GM18907 (cell line): ENCODE measurements at regions not wholly inside any gene's neighbourhood (a gene's known extent, or its start where the extent isn't known, plus 50 kb on each side); places are given as distances from the start of the nearest gene placed in this dataset.
"Not testable (repeated sequence)": the region's sequence is repeated elsewhere in the genome, so short reads cannot be mapped to it uniquely, and the experiment has no call there.

ENCODE experiments used
- ATAC-seq: cut with Tn5 transposase; IDR thresholded peaks from one replicate; pipeline ENCODE4 v1.9.1; 2021; ENCODE audit warnings: mild to moderate bottlenecking, moderate library complexity; ENCODE audit not compliant: unreplicated experiment

DNA sequence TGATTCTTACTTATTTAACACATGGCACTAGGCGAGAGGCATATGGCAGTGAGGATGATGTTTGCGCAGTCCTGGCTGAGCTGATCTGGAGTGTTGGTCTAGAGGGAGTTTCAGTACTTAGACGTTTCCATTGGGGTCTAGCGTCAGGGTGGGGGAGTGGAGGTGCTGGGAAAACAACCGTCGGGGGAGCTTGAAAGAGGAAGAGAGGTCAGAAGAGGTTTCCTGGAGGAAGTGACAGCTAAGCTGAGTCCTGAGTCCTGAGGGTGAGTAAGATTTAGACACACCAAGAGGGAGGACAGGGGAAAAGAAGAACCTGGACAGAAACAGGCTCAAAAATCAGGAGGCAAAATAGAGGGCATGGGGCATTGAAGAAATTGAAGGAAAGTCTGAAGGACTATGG, 81.4 kb downstream of the ALOX5AP start:
- no peak for ATAC-seq

DNA sequence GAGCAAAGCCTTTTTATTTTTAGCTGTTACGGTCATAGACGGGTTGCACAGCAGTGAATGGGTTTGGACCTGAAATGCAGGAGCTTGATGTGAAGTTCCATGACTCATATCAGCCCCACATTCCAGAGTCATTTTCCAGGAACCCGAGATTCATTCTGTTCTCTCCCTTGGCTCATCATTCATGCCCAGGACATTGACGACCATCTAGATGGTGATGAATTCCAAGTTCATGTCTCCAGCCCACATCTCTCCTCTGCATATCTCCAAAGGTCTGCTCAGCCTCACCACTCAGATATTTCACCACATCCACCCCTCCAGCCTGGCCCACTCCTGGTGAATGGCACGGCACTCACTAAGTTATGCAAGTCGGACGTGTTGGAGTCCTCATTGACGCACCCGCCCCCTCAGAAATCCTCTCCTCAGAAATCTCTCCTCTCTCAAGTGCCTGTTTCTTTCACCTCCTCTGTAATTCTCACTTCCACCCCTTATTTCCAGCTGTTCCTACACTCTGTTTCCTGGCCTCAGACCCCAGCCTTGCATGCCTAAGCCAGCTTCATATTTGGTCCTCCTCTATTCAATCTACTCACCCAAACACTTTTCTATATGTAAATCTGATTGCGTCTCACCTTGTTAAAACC, 83.1 kb downstream of the ALOX5AP start:
- no peak for ATAC-seq

DNA sequence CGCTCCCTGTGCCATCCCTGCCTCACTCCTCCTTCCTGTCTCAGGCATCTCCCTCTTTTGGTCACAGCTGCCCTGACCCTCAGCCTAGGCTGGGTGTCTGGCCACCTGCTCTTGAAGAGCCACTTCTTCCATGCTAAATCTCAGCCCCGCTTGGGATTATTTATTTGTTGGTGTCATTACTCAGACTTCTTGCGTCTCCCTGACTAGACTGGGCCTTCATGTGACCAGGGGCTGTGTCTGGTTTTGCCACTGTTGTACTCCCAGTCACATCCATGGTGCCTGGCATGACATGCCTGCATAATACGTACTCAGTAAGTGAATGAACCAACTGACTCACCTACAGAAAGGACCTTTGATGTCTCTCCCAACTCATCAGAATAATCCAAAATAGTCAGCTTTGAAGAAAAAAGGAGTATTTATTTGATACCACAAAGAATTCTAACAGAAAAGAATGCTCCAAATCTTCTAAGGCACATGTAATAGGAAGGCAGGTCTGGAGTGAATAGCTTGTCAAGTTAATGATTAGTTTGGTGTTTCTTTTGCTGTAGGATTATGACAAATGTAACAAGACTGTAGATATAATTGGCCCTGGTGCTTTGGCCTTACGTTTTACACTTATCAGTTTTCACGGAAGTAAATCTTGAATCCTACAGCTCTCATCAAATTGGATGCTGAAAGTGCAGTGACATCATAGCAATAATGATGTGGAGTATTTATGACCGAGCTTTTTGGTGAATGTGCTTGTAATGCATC, 84.0 kb downstream of the ALOX5AP start:
- ATAC-seq: no peak

DNA sequence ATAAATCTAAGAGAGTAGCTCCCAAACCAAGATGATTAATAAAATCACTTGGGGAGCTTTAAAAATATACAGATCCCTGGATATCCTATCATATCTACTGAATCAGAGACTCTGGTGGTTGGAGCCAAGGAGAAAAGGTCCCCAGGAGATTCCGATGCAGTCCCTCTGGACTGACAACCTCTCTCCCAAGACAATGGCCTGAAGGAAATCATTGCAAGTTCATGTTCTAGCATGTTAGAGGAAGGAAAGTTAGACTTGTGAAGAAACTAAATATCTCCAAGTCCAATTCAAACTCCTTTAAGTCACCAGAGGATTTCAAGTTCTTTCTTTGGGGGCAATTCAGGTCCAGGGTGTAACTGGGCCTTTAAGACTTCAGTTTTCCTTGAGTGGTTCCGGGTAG, 84.7 kb upstream of the MEDAG start:
- no peak for ATAC-seq

DNA sequence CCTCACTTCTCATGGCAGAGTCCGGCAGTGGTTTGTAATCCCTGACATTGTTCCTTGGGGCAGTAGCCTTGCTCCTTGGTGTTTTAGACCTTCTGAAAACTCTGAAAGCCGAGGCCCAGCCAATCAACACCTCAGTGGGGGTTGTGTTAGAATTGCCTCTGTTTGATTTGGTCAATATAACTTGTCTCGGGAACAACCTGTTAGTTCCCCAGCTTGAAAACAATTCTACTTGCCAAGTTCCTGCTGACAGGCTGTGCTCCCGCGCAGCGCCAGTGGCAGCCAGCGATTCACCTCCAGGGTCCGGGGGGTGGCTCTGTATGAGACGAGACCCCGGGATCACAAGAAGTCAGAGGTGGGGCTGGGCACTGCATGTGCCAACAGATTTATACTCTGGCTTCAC, 81.4 kb upstream of the MEDAG start:
- no peak for ATAC-seq

DNA sequence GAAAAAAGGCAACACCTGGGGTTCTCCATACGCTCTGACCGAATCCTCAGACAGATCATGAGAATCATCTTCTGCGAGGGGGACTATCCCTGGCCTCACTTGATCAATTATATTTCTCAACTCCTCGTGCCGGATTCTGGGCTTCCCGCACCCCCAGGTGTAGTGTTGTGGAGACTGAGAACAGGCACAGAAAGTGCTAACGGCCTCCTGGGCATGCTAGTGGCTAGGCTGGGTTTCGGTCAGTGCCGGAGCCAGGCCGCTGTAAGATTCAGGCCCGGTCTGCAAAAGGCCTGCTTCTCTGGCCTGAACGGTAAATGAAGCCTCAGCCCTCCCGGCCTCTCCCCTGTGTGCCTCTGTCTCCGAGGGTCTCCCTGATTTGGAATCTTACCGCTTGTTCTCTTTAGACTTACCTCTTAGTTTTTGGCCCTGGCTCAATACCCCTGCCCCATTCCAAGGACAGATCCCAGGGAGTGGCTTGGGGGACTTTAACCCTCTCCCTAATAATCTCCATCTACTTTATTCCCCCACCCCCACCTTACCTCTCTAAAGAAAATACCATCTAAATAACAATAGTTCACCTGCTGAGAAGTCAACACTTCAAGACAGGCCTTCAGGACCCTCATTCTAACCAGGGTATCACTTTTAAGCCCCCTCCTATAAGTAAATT, 79.0 kb upstream of the MEDAG start:
- ATAC-seq: no peak

DNA sequence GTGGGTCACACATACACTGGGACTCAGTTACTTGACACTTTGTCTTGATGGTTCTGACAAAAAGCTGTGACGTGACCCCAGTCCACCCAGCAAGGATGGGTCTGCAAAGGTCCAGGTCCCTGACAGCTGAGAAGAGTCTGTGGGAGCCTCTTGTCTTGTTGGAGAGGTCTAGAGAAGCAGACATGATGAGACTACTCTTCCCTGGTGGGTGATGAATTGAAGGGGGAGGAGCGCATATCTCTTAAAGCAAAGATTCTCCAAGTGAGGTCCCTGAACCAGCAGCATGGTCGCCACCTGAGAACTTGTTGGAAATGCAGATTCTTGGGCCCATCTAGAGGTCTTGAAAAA, 78.5 kb upstream of the MEDAG start:
- no peak for ATAC-seq

DNA sequence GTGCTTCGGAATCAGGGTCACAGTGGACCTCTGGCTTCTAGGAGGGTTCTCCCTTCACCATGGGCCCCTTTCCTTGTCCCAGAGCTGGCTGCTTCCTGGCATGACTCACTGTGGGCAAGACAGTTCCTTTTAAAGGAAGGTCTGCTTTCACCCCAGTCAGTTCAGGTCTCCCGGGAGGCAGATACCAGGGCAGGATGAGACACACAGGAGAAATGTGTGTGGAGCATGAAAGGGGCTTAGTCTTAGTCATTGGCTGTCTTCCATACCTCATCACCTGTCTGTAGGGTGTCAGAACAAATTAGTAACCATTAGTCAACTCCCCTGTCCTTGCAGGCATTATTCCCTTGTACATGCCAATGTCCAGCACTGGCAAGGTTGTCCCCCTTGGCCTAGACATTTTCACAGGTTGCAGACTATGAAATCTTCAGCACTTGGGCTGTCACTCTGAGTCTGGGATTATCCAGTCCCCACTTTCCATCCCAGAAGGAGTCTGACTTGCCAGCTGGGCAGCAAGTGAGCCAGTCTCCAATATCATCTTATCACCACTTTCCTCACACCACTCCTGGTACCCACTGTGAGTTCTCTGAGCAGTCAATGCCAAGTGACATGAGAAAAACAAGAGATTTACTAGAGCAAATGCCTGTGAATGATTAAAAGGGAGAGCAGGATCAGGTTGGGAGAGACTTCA, 76.8 kb upstream of the MEDAG start:
- no peak for ATAC-seq

DNA sequence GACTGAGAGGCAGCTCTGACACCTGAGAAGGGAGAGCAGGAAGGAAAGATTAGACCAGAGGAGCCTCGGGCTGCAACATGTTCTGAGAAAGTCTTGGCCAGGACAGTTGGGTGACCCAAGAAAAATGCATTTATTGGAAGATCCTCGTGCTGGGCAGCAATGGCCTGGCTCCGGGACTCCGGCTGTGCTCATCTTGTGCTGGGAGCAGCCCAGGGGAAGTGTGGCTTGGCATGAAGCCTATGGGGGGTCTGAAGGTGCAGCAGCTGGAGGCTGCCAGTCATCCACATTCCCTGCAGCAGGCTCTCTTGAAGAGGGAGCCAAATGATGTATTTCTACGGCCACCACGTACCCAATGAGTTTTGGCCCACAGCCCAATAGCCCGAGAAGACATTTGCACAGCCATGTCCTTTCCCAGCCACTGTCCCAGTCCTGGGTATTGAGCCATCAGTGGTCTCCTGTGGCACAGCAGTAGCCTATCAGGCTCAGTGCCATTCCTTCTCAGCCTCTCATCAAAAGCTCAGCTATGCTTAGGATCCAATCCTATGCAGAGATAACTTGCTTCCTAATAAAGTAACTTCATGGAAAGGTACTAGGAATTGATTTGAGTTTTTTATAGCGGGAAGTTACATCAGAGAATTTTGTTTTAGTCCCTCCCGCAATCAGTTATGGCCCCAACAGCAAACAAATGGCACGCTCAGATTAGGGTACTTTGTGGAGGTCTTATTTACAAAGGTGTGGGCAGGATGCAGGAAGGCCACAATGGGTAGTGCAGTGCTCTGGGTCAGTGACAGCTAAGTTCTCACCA, 76.0 kb upstream of the MEDAG start:
- no peak for ATAC-seq

DNA sequence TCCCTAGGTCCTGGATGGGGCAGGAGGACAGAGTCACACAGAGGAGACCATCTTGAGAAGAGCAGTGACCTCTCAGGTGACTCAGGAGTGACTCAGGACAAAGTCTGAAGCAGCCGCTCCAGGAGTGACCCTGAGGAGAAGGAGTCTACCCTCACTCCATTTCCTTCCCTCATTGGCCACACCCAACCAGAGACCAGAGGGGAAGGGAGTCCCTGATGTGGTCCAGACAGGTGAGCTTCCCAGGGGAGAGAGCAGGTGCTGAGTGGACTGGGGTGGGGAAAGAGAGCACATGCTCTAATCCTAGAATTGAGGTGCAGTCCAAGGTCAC, 75.5 kb upstream of the MEDAG start:
- no peak for ATAC-seq

DNA sequence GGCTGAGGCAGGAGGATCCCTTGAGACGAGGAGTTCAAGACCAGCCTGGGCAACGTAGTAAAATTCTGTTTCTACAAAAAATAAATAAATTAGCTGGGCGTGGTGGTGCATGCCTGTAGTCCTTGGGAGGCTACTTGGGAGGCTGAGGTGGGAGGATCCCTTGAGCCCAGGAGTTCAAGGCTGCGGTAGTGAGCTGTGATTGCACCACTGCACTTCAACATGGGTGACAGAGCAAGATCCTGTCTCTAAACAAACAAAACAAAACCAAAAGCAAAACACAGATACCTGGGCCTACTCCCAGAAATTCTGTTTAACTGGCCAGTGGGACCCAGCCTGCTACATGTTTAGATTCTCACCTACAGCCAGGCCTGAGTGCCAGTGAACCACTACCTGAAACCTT, 74.6 kb upstream of the MEDAG start:
- no peak for ATAC-seq

DNA sequence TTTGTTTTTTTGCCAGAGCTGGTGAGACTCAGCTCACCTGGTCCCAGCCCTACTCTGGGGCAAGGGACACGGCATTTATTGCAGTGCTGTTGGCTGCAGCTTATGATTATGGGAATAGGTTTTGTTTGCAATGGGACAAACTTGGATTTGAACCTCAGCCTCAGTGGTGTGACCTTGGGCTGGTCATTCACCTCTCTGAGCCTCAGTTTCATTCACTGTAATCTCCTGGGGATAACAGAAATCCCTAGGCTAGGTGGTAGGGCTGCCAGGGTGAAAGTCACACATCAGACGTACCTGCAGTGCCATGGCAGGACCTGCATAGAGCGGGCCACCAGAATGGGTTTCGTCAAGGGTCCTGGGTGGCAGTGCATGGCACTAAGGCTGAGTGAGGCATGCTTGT, 73.7 kb upstream of the MEDAG start:
- no peak for ATAC-seq

DNA sequence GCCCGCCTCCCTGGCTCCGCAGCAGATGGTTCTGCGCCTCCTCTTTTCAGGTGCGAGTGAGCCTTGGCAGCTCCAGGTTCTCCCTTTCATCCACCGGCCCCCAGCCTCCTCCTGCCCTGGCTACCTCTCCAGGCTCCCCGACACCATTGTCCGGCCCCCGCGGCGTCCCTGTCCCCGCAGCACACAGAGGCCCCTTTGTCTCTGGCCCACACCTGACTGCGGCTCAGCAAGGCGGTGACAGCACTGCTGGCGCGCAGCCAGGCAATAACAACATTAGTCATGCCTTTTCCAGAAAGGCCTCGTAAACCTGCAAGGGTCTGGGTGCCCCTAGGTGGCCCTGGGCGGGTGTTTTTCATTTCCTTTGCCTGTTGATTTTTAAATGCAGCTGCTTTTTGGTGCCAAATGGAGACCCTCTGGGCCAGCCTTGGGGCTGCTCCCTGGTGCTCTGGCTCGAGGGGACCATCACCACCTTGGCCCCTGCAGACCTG, 73.2 kb upstream of the MEDAG start:
- ATAC-seq: no peak

DNA sequence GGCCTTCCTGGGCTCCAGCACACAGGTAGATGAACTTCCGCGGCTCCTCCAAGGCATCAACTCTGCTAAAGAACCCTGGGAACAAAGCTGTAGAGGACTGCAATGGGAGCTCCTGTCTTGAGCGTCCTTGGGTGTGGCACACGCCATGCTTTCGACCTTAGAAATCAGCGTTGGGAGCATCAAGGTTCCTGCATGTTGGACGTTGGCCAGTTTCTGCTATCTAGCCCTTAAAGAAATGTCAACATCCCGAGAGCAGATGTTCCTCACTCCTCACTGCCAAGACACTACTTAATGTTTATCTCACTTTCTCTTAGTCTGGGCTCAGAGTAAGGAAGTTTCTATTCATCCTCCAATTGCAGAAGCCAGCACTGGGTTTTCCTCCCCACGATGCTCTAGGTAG, 70.6 kb upstream of the MEDAG start:
- no peak for ATAC-seq

DNA sequence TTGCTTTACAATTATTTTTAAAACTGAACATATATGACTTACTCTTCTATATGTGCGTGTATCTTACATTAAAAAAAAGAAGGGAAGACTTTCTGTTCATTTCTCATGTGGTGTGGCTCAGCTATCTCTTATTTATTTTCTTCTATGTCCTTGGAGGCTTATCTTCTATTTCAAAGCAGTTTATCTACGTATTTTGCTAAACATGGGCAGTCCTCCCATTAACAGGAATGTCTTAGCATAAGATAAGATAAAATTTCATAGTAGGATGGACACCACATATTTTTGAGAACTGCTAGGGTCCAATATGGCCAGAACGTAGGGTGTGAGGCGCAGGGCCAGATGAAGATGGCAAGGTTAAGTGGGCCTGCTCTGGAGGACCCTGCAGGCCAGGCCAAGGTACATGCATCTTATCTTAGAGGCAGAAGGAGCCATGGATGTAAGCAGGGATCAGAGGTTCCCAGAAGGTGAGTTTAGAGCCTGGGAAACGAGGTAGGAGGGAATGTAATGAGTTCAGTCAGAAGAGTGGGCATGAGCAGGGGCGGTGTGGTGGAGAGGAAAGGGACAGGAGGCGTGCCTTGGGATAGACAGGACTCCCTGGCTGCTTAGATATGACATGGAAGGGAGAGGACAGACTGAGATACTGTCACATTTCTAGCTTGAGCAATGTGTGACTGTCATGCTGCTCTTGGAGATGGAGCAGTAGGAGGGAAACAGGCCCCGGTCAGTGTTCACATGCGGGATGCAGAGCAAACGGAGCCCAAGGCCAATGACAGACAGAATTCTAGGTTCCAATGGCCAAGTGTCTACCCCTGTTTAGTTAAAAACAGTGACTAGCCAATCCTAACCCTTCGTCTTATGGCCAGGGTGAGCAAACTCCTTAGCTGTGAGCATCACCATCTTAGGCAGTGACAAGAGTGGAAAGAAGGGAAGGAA, 68.6 kb upstream of the MEDAG start:
- no peak for ATAC-seq

DNA sequence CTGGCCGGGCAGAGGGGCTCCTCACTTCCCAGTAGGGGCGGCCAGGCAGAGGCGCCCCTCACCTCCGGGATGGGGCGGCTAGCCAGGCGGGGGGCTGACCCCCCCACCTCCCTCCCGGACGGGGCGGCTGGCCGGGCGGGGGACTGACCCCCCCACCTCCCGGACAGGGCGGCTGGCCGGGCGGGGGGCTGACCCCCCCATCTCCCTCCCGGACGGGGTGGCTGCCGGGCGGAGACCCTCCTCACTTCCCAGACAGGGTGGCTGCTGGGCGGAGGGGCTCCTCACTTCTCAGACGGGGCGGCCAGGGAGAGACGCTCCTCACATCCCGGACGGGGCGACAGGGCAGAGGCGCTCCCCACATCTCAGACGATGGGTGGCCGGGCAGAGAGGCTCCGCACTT, 66.4 kb upstream of the MEDAG start:
- ATAC-seq: not testable (repeated sequence)

DNA sequence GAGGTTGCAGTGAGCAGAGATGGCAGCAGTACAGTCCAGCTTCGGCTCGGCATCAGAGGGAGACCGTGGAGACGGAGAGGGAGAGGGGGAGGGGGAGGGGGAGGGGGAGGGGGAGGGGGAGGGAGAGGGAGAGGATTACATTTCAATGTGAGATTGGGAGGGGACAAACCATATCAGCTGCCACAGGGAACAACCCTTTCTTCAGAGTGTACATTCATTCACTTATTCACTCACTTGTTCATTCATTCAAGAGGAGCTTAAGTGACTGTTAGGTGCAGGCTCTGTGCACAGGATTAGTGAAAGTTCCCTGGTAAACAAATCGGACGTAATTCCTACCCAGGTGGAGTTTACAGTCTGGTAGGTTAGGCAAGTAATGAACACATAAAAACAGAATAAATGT, 65.6 kb upstream of the MEDAG start:
- ATAC-seq: no peak

DNA sequence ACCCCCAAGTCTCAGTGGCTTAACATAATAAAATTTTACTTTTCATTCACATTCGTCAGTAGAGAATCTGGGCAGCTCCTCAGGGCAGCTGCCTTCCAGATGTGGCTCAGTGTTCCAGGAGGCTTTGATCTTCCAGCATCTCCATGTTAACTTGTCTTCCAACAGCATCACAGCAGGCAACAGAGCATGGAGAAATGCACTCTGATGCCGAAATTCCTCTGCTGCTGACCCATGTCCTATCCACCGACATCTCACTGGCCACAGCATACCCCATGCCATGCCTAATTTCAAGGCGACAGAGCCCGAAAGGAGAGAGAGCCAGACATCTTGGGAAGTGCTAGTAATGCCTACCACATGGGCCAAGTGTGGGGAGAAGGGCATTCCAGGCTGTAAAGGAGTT, 64.9 kb upstream of the MEDAG start:
- ATAC-seq: no peak

DNA sequence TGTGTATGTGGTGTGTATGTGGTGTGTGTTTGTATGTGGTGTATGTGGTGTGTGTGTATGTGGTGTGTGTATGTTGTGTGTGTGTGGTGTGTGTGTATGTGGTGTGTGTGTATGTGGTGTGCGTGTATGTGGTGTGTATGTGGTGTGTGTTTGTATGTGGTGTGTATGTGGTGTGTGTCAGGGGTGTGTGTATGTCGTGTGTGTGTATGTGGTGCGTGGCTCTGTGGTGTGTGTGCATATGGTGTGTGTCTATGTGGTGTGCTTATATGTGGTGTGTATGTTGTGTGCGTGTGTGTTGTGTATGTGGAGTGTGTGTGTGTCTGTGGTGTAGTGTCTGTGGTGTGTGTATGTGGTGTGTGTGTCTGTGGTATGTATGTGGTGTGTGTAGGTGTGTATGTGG, 62.5 kb upstream of the MEDAG start:
- no peak for ATAC-seq
